ENCODE measurements at regions not wholly inside any gene's neighbourhood (a gene's known extent, or its start where the extent isn't known, plus 50 kb on each side); places are given as distances from the start of the nearest gene placed in this dataset.
A peak's percentile ranks its signal among the peaks of the same experiment; 100 is the strongest.
"Not testable (repeated sequence)": the region's sequence is repeated elsewhere in the genome, so short reads cannot be mapped to it uniquely, and the experiment has no call there.

DNA sequence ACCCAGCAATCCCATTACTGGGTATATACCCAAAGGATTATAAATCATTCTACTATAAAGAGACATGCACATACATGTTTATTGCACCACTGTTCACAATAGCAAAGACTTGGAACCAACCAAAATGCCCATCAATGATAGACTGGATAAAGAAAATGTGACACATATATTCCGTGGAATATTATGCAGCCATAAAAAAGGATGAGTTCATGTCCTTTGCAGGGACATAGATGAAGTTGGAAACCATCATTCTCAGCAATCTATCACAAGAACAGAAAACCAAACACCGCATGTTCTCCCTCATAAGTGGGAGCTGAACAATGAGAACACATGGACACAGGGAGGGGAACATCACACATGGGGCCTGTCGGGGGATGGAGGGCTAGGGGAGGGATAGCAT, 113.2 kb upstream of the PRSS1 start:
- DNase-seq, result not testable (repeated sequence)

- peak; percentile 62 for DNase-seq
Measured at GRCh38 chr7:142632271-142633134, 116.8 kb upstream of the PRSS1 start.

- no peak for DNase-seq
Measured at GRCh38 chr7:142629588-142630260, 119.5 kb upstream of the PRSS1 start.

GRCh38 chr7:142628945-142629344, 120.3 kb upstream of the PRSS1 start:
- DNase-seq, result no peak

DNA sequence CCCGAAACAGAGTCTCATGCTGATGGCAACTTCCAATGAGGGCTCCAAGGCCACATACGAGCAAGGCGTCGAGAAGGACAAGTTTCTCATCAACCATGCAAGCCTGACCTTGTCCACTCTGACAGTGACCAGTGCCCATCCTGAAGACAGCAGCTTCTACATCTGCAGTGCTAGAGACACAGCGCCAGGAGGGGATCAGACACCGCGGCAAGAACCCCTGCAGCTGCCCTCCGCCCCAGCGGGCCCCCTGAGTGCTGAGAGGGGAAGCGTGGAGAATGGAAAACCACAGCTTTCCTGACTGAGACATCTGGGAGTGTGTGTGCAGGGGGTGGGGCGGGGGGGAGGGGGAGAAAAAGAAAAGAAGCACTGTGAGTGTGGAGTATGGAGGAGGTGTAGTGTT, 122.0 kb upstream of the PRSS1 start:
- not testable (repeated sequence) for DNase-seq

GRCh38 chr7:142626420-142627035, 122.7 kb upstream of the PRSS1 start:
- peak; percentile 61 for DNase-seq

GRCh38 chr7:142625216-142625615, 124.1 kb upstream of the PRSS1 start:
- not testable (repeated sequence) for DNase-seq

GRCh38 chr7:142620402-142620801, 128.9 kb upstream of the PRSS1 start:
- no peak for DNase-seq

DNA sequence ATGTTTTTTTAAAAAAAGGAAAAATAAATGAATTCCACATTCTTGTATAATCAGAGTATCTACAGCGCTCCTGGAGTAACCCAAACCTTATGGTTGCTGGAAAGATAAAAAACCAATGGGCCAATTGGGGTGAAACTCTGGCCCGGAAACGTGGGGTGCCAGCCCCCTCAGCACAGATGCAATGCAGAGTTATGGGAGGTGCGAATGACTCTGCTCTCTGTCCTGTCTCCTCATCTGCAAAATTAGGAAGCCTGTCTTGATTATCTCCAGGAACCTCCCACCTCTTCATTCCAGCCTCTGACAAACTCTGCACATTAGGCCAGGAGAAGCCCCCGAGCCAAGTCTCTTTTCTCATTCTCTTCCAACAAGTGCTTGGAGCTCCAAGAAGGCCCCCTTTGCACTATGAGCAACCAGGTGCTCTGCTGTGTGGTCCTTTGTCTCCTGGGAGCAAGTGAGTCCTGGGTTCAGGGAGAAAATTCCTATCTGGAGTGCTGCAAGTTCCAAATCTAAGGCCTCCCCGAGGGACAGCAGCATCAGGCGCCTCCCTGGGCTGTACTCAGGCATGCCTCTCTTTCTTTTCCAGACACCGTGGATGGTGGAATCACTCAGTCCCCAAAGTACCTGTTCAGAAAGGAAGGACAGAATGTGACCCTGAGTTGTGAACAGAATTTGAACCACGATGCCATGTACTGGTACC, 130.5 kb upstream of the PRSS1 start:
- no peak for DNase-seq

GRCh38 chr7:142616842-142617241, 132.4 kb upstream of the PRSS1 start:
- no peak for DNase-seq

DNA sequence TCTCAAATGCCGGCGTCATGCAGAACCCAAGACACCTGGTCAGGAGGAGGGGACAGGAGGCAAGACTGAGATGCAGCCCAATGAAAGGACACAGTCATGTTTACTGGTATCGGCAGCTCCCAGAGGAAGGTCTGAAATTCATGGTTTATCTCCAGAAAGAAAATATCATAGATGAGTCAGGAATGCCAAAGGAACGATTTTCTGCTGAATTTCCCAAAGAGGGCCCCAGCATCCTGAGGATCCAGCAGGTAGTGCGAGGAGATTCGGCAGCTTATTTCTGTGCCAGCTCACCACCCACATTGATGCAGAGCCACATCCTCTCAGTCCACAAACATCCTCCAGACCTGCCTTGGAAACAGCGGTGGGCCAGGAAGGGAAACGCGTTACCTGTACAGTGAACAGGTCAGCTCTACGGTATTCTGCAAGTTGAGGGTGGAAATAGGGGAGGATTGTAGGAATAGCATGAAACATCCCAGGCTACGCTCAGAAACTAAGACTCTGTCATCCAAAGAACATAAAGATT, 133.1 kb upstream of the PRSS1 start:
- no peak for DNase-seq

DNA sequence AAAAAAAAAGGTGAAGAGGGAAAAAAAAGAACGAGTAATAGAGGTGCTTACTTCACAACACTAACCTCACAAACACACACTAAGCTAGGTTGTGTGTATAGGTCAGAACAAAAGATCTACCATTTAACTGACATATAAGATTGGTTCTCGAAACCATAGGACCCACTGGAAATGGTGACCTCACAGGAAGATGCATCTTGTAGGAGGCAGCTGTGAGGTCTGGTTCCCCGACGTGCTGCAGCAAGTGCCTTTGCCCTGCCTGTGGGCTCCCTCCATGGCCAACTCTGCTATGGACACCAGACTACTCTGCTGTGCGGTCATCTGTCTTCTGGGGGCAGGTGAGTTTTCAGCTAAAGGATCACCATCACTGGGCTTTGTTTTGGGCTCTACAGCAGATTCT, 133.8 kb upstream of the PRSS1 start:
- no peak for DNase-seq

- DNase-seq, result no peak
Measured at GRCh38 chr7:142614116-142614515, 135.2 kb upstream of the PRSS1 start.

DNA sequence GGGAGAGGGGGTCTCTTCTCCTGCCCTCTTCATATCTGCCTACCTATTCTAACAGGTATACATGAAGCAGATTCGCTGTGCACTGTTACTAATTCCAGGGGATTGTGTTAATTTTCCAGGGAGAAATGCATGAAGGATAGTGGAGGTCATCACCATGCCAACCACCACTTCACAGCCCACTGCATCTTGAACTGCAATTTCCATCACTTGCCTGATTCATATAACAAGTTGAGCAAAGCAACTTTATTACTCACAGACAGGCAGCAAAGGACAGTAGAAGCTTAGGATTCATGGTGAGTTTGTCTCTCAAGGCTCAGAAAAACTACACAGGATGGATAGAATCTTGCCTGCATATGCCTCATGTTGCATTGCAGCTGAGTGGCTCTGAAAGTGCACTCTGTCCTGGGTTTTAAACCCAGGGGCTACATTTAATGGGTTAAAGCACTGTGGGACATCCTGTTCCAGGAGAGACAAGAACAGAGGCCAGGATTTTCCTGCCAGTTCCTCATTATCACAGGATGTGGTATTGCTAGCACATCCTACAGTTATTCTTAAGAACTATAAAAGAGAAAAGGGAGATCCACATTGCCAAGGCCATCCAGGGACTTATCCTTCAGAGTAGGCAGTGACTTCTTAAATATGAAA, 136.9 kb upstream of the PRSS1 start:
- no peak for DNase-seq

DNA sequence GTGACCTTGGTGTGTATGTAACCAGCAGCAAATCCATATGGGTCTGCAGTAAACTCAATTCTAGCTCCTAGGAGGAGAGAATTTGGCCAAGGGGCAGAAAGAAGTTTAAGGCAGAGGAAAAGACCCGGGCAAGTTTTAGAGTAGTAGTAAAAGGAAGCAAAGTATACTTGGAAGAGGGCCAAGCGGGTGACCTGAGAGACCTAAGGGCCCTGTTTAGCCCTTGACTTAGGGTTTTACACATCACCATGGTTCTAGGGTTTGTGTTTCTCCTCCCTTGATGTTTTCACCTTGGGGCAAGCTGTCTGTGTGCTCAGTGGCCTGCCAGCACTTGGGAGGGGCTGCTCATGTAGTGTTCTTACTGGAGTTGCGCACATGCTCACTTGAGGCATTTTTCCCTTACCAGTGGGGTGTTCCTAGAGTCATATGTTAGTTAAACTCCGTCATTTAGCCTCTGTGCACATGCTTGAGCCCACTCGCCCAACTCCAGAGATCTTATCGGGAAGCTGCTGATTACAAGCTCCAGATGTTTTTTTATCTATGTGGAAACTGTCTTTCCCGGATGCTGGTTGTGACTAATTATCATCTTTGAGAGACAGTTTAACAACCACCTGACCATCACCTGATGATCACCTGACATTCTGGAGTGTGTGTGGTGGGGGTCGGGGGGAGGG, 137.6 kb upstream of the PRSS1 start:
- DNase-seq, result no peak

- DNase-seq, result no peak
Measured at GRCh38 chr7:142608630-142609428, 140.4 kb upstream of the PRSS1 start.

DNA sequence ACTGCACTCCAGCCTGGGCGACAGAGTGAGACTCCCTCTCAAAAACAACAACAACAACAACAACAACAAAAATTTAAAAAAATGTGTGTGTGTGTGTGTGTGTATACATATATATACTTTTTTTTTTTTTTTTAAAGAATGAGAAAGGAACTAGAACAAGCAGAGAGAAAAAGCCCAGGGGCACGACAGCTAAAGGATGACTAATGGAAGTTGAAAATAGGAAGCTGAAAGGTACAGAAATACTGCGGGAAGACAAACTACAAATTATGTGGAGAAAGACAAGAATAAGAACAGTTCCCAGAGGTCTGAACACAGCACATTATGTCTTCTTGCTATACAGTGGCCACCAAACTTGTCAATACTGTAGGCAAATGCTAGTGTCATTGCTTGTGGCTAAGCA, 141.9 kb upstream of the PRSS1 start:
- no peak for DNase-seq

DNA sequence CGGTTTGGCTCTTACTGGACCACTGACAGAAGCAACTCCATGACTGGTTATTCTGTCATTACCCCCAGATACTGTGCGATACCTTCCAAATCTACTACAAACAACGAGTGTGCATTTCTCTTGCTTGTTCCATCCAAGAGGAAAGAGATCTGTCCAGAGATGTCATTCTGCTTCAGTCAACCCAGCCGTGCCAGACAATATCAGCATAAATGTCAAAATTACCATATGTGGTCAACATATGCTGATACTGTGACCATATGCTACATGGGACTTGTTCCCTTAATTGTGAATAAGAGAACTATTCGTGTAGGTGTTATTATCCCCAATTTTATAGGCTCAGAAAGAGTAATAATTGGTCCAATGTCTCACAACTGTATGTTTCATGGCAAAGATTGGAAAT, 143.2 kb upstream of the PRSS1 start:
- no peak for DNase-seq

DNA sequence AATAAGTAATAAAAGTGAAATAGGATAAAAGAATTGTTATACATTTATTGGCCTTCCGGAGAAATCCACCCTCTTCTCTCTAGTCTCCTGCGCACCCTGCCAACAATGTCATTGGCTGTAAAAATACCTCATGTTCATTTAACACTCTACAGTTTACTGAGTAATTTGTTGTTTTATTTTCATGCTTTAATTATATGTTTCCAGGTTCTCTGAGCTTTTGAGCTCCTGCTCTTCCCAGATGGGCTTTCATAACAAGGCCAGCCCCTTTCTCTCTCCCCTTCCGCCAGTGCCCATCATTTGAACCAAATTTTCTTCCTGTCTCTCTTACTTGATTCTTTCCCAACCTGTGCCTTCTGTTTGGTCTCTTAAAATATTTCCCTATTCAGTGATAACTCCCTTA, 144.6 kb upstream of the PRSS1 start:
- DNase-seq, result no peak

GRCh38 chr7:142603870-142604448, 145.3 kb upstream of the PRSS1 start:
- peak; percentile 41 for DNase-seq

DNA sequence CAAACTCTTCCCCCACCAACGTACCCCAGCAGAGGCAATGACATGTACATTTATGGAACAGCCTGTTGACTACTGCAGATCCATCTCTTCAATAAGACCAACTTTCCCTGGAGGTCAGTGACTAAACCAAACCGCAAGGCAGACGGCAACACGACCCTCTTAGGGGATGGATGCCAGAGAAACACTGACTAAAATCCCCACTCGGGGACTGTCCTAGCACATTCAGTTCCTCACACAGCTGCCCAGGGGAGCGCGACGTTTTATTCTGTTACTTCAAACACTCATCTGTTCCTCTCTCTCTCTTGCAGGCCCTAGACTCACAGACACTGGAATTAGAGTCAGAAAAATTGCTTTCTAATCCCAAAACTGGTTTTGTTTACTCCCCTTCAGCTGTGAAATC, 146.5 kb upstream of the PRSS1 start:
- DNase-seq, result no peak

All from CD4-positive, alpha-beta T cell treated with Interleukin-15 for 1 hour (primary cell).